ENCODE measurements at regions not wholly inside any gene's neighbourhood (a gene's known extent, or its start where the extent isn't known, plus 50 kb on each side); places are given as distances from the start of the nearest gene placed in this dataset.

GRCh38 chr10:33749067-33749735, 414.7 kb upstream of the NRP1 start:
- no peaks in the 10 kb centered on the region for H3K36me3 ChIP-seq
- H3K4me2 ChIP-seq, result peak overlapping the region in 10 of 11 experiments; percentile 36 to 73 (median 60); a peak in 21 of 22 replicates
- H3K4me1 ChIP-seq, result peaks cover 11 to 24% (median 17%) of the 10 kb centered on the region in 10 experiments; a peak in 17 of 20 replicates
- no peak for TF ChIP-seq Cebpa-rat (IDR thresholded peaks at IDR 0.05)
- no peak overlapping the region; a peak in 1 of 22 replicates for H3K9ac ChIP-seq
- H3K27me3 ChIP-seq, result no peaks in the 10 kb centered on the region
- no peaks in the 10 kb centered on the region for H4K20me1 ChIP-seq
- H3K9me3 ChIP-seq (replicated peaks in 1 of 11), result no peaks in the 10 kb centered on the region
- H3K4me3 ChIP-seq, result no peak overlapping the region
- no peak overlapping the region for H3K27ac ChIP-seq

GRCh38 chr10:33746836-33747268, 412.4 kb upstream of the NRP1 start:
- Histone ChIP-seq H3K4me3 (no peak overlapping the region), H3K27me3 (no peaks in the 10 kb centered on the region), H4K20me1 (no peaks in the 10 kb centered on the region), H3K27ac (no peak overlapping the region), H3K9me3 (replicated peaks in 1 of 11) (no peaks in the 10 kb centered on the region), H3K4me2 (no peak overlapping the region), H3K9ac (no peak overlapping the region), H3K4me1 (peaks cover 11 to 33% (median 23%) of the 10 kb centered on the region in 10 experiments; a peak in 17 of 20 replicates), H3K36me3 (no peaks in the 10 kb centered on the region)
- no peak for TF ChIP-seq Cebpa-rat (IDR thresholded peaks at IDR 0.05)

GRCh38 chr10:33746186-33746585, 411.7 kb upstream of the NRP1 start:
- Histone ChIP-seq H3K4me3 (no peak overlapping the region), H4K20me1 (no peaks in the 10 kb centered on the region), H3K4me2 (no peak overlapping the region), H3K36me3 (no peaks in the 10 kb centered on the region), H3K9me3 (replicated peaks in 1 of 11) (no peaks in the 10 kb centered on the region), H3K4me1 (peaks cover 11 to 33% (median 23%) of the 10 kb centered on the region in 10 experiments; a peak in 17 of 20 replicates), H3K9ac (no peak overlapping the region), H3K27me3 (no peaks in the 10 kb centered on the region), H3K27ac (no peak overlapping the region)
- no peak for TF ChIP-seq Cebpa-rat (IDR thresholded peaks at IDR 0.05)

- TF ChIP-seq Cebpa-rat (IDR thresholded peaks at IDR 0.05), result no peak
- Histone ChIP-seq H4K20me1 (no peaks in the 10 kb centered on the region), H3K27me3 (no peaks in the 10 kb centered on the region), H3K36me3 (no peaks in the 10 kb centered on the region), H3K9me3 (replicated peaks in 1 of 11) (peaks cover 0 to 10% (median 6%) of the 10 kb centered on the region in 11 experiments; a peak in 13 of 22 replicates), H3K4me2 (peak overlapping the region in 4 of 11 experiments; percentile 15 to 38 (median 22); a peak in 4 of 22 replicates), H3K4me1 (peaks cover 0 to 11% (median 7%) of the 10 kb centered on the region in 10 experiments; a peak in 8 of 20 replicates), H3K9ac (no peak overlapping the region), H3K27ac (no peak overlapping the region), H3K4me3 (no peak overlapping the region)
Observed at GRCh38 chr10:33743429-33743857, 409.0 kb upstream of the NRP1 start.

- H3K9ac ChIP-seq, result no peak overlapping the region
Observed at GRCh38 chr10:33739031-33739430, 404.6 kb upstream of the NRP1 start.

GRCh38 chr10:33735464-33735923, 401.0 kb upstream of the NRP1 start:
- no peak overlapping the region for H3K4me2 ChIP-seq

More at GRCh38 chr10:33739031-33739430, 404.6 kb upstream of the NRP1 start:
- Histone ChIP-seq H3K27ac (no peak overlapping the region), H4K20me1 (no peaks in the 10 kb centered on the region), H3K9me3 (replicated peaks in 1 of 11) (peaks cover 0 to 10% (median 7%) of the 10 kb centered on the region in 11 experiments; a peak in 14 of 22 replicates), H3K4me1 (peaks cover 0 to 7% (median 5%) of the 10 kb centered on the region in 10 experiments; a peak in 8 of 20 replicates), H3K27me3 (no peaks in the 10 kb centered on the region), H3K4me2 (no peak overlapping the region), H3K36me3 (no peaks in the 10 kb centered on the region), H3K4me3 (no peak overlapping the region)
- TF ChIP-seq Cebpa-rat (IDR thresholded peaks at IDR 0.05), result no peak

GRCh38 chr10:33734393-33735155, 400.1 kb upstream of the NRP1 start:
- H3K36me3 ChIP-seq, result no peaks in the 10 kb centered on the region
- H3K4me1 ChIP-seq, result no peaks in the 10 kb centered on the region
- no peak overlapping the region for H3K27ac ChIP-seq
- no peak for TF ChIP-seq Cebpa-rat (IDR thresholded peaks at IDR 0.05)
- no peaks in the 10 kb centered on the region for H4K20me1 ChIP-seq
- no peak overlapping the region for H3K4me3 ChIP-seq
- H3K27me3 ChIP-seq, result no peaks in the 10 kb centered on the region
- no peak overlapping the region for H3K9ac ChIP-seq
- H3K4me2 ChIP-seq, result no peak overlapping the region
- peaks cover 0 to 14% (median 7%) of the 10 kb centered on the region in 11 experiments; a peak in 15 of 22 replicates for H3K9me3 ChIP-seq (replicated peaks in 1 of 11)

More at GRCh38 chr10:33735464-33735923, 401.0 kb upstream of the NRP1 start:
- Histone ChIP-seq H3K9ac (no peak overlapping the region), H3K27ac (no peak overlapping the region), H3K4me1 (no peaks in the 10 kb centered on the region), H3K27me3 (no peaks in the 10 kb centered on the region), H3K36me3 (no peaks in the 10 kb centered on the region), H4K20me1 (no peaks in the 10 kb centered on the region), H3K9me3 (replicated peaks in 1 of 11) (peaks cover 0 to 15% (median 7%) of the 10 kb centered on the region in 11 experiments; a peak in 15 of 22 replicates), H3K4me3 (no peak overlapping the region)
- TF ChIP-seq Cebpa-rat (IDR thresholded peaks at IDR 0.05), result no peak

- Histone ChIP-seq H4K20me1 (no peaks in the 10 kb centered on the region), H3K9me3 (replicated peaks in 1 of 11) (peaks cover 0 to 6% (median 0%) of the 10 kb centered on the region in 11 experiments; a peak in 4 of 22 replicates), H3K9ac (no peak overlapping the region), H3K36me3 (no peaks in the 10 kb centered on the region), H3K27me3 (no peaks in the 10 kb centered on the region), H3K4me3 (no peak overlapping the region), H3K27ac (no peak overlapping the region), H3K4me2 (no peak overlapping the region), H3K4me1 (no peaks in the 10 kb centered on the region)
- TF ChIP-seq Cebpa-rat (IDR thresholded peaks at IDR 0.05), result no peak
Observed at GRCh38 chr10:33733058-33733457, 398.6 kb upstream of the NRP1 start.

- no peak overlapping the region for H3K9ac ChIP-seq
- H3K4me3 ChIP-seq, result no peak overlapping the region
- H4K20me1 ChIP-seq, result no peaks in the 10 kb centered on the region
- H3K27me3 ChIP-seq, result no peaks in the 10 kb centered on the region
- H3K36me3 ChIP-seq, result no peaks in the 10 kb centered on the region
- no peaks in the 10 kb centered on the region for H3K4me1 ChIP-seq
- no peak for TF ChIP-seq Cebpa-rat (IDR thresholded peaks at IDR 0.05)
- H3K9me3 ChIP-seq (replicated peaks in 1 of 11), result peaks cover 0 to 13% (median 0%) of the 10 kb centered on the region in 11 experiments; a peak in 3 of 22 replicates
- no peak overlapping the region for H3K4me2 ChIP-seq
- no peak overlapping the region for H3K27ac ChIP-seq
Observed at GRCh38 chr10:33732161-33732680, 397.8 kb upstream of the NRP1 start.

Measured in BLaER1 treated with 17β-estradiol and CSF1 and Interleukin-3, amounts not matched to agents 10 nM and 100 nM (cell line).